Thyroid gland (tissue), 4 donors: ENCODE measurements at regions not wholly inside any gene's neighbourhood (a gene's known extent, or its start where the extent isn't known, plus 50 kb on each side); places are given as distances from the start of the nearest gene placed in this dataset.

Experiments used
- CTCF ChIP-seq, 6 experiments: fragments of 200-600 bp in 3 of 6; fragments of 450-650 bp in 3 of 6; sonication (generic) in 3 of 6; IDR thresholded peaks; one replicate each; pipeline ENCODE4 v1.5.1; 2016 to 2019; ENCODE audit warnings: antibody characterized with exemption in 6 of 6, mild to moderate bottlenecking in 2 of 6, inconsistent platforms in 1 of 6, moderate library complexity in 1 of 6
- POLR2A ChIP-seq, 2 donors: fragments of 450-650 bp; IDR thresholded peaks; one replicate each; pipeline ENCODE4 v1.6.1; 2017; ENCODE audit warnings: antibody characterized with exemption in 2 of 2, mild to moderate bottlenecking in 2 of 2, moderate library complexity in 1 of 2

- TF ChIP-seq POLR2A (IDR thresholded peaks at IDR 0.05) (no peak), CTCF (IDR thresholded peaks at IDR 0.05) (no peak)
Observed at GRCh38 chr12:125436686-125437085, 371.5 kb downstream of the AACS start.
